ENCODE measurements at regions not wholly inside any gene's neighbourhood (a gene's known extent, or its start where the extent isn't known, plus 50 kb on each side); places are given as distances from the start of the nearest gene placed in this dataset.

- no peak overlapping the region for H3K27ac ChIP-seq (ENCODE audit: low read length)
- H3K9me3 ChIP-seq (ENCODE audit: low read length) = no peaks in the 10 kb centered on the region
- no TSS peak for BruUV-seq (replicated peaks)
- no peaks in the 10 kb centered on the region for H3K36me3 ChIP-seq (ENCODE audit: low read depth, low read length)
- no peak overlapping the region for H2AFZ ChIP-seq (ENCODE audit: low read length)
- no peaks in the 10 kb centered on the region for H3F3A ChIP-seq (ENCODE audit: low read length, unreplicated experiment)
- no peak overlapping the region for H3K9ac ChIP-seq (ENCODE audit: low read length)
- intact Hi-C loops (cut with micrococcal nuclease) = no loop called here
- ATAC-seq (no peak), DNase-seq (no peak)
- no peaks in the 10 kb centered on the region for H3K9me2 ChIP-seq (replicated peaks; ENCODE audit: low read length)
- no peak for TF ChIP-seq EZH2 (IDR thresholded peaks at IDR 0.05; ENCODE audit: low read length, unreplicated experiment)
- no peak for TF ChIP-seq EZH2phosphoT487 (IDR thresholded peaks at IDR 0.05; ENCODE audit: borderline replicate concordance, low read length)
- TF ChIP-seq, protein P1, sequence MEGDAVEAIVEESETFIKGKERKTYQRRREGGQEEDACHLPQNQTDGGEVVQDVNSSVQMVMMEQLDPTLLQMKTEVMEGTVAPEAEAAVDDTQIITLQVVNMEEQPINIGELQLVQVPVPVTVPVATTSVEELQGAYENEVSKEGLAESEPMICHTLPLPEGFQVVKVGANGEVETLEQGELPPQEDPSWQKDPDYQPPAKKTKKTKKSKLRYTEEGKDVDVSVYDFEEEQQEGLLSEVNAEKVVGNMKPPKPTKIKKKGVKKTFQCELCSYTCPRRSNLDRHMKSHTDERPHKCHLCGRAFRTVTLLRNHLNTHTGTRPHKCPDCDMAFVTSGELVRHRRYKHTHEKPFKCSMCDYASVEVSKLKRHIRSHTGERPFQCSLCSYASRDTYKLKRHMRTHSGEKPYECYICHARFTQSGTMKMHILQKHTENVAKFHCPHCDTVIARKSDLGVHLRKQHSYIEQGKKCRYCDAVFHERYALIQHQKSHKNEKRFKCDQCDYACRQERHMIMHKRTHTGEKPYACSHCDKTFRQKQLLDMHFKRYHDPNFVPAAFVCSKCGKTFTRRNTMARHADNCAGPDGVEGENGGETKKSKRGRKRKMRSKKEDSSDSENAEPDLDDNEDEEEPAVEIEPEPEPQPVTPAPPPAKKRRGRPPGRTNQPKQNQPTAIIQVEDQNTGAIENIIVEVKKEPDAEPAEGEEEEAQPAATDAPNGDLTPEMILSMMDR (conservative IDR thresholded peaks at IDR 0.05; ENCODE audit: low read depth, low read length) = no peak
- H3K27me3 ChIP-seq (ENCODE audit: low read length) = no peaks in the 10 kb centered on the region
- peaks cover 4% of the 10 kb centered on the region; the same call in 1 of the 2 replicates for H3K4me1 ChIP-seq (ENCODE audit: insufficient read depth, low read length)
- no peaks in the 10 kb centered on the region for H4K20me1 ChIP-seq (ENCODE audit: low read length)
- POLR2A ChIA-PET (ENCODE audit: unreplicated experiment) = no interaction called here
- CTCF ChIA-PET = no interaction called here
- no peaks in the 10 kb centered on the region for H3K79me2 ChIP-seq (ENCODE audit: low read length)
- H3K4me3 ChIP-seq (ENCODE audit: low read length) = no peak overlapping the region
- H3K4me2 ChIP-seq (ENCODE audit: low read length) = no peak overlapping the region
Observed at GRCh38 chr5:125477586-125477975, 731.1 kb upstream of the ZNF608 start.

DNA sequence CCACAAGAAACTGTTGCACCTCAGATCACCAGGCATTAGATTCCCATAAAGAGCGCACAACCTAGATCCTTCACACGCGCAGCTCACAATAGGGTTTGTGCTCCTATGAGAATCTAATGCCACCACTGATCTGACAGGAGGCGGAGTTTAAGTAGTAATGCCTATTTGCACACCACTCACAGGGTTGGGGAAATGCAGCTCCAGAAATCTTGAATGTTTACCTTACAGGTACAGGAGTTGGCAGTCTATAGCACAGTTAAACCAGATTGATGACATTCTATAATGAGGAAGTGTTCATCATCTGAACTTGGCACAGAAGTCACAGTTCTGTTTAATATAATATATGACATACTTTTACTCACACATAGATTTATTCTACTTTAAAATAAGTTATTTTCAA, 732.2 kb upstream of the ZNF608 start:
- no peaks in the 10 kb centered on the region for H3K27me3 ChIP-seq (ENCODE audit: low read length)
- H3K4me3 ChIP-seq (ENCODE audit: low read length) = no peak overlapping the region
- no peaks in the 10 kb centered on the region for H3K9me3 ChIP-seq (ENCODE audit: low read length)
- no peaks in the 10 kb centered on the region for H3K79me2 ChIP-seq (ENCODE audit: low read length)
- H4K20me1 ChIP-seq (ENCODE audit: low read length) = no peaks in the 10 kb centered on the region
- peaks cover 6% of the 10 kb centered on the region for H3K4me1 ChIP-seq (ENCODE audit: insufficient read depth, low read length)
- H3K9ac ChIP-seq (ENCODE audit: low read length) = no peak overlapping the region
- no peak overlapping the region for H2AFZ ChIP-seq (ENCODE audit: low read length)
- intact Hi-C loops (cut with micrococcal nuclease) = no loop called here
- ChIA-PET CTCF (no interaction called here), POLR2A (ENCODE audit: unreplicated experiment) (interaction anchor here (0.6 kb wide), 1 partner anchor 18 kb away, joined by 3 read pairs; no protein-coding TSS in a partner anchor)
- DNase-seq = peak; percentile 77
- H3K36me3 ChIP-seq (ENCODE audit: low read depth, low read length) = no peaks in the 10 kb centered on the region
- ATAC-seq = peak; percentile 62
- no peak overlapping the region for H3K27ac ChIP-seq (ENCODE audit: low read length)
- TF ChIP-seq, protein P1 (conservative IDR thresholded peaks at IDR 0.05; ENCODE audit: low read depth, low read length) = no peak
- TF ChIP-seq EZH2phosphoT487 (IDR thresholded peaks at IDR 0.05; ENCODE audit: borderline replicate concordance, low read length) = no peak
- no peak for TF ChIP-seq EZH2 (IDR thresholded peaks at IDR 0.05; ENCODE audit: low read length, unreplicated experiment)
- no peaks in the 10 kb centered on the region for H3K9me2 ChIP-seq (replicated peaks; ENCODE audit: low read length)
- no TSS peak for BruUV-seq (replicated peaks)
- H3K4me2 ChIP-seq (ENCODE audit: low read length) = no peak overlapping the region
- no peaks in the 10 kb centered on the region for H3F3A ChIP-seq (ENCODE audit: low read length, unreplicated experiment)

DNA sequence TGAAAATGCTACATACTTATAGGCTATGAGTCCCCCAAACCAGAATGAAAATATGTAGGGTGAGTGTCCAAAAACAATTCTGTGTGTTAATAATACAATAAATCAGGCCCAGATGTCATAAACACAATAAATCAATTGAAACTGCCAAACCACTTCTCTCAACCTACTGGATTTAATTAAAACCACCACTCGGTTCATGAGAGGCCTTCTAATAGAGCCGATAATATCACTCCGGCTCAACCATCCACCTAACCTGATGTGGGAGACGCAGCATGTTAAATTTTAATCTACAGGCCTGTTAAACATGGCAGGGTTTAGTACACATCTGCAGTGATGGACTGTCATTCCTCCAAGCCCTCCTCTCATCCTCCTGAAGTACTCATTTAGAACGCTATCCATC, 734.5 kb upstream of the ZNF608 start:
- no peaks in the 10 kb centered on the region for H3K9me3 ChIP-seq (ENCODE audit: low read length)
- BruUV-seq (replicated peaks) = no TSS peak
- H4K20me1 ChIP-seq (ENCODE audit: low read length) = no peaks in the 10 kb centered on the region
- CTCF ChIA-PET = no interaction called here
- intact Hi-C loops (cut with micrococcal nuclease) = loop anchor here (10.0 kb wide), 2 partner anchors 436 to 826 kb away; no protein-coding TSS in a partner anchor
- no peaks in the 10 kb centered on the region for H3K36me3 ChIP-seq (ENCODE audit: low read depth, low read length)
- H3K4me1 ChIP-seq (ENCODE audit: insufficient read depth, low read length) = peaks cover 27% of the 10 kb centered on the region
- H3K9ac ChIP-seq (ENCODE audit: low read length) = no peak overlapping the region
- H3K9me2 ChIP-seq (replicated peaks; ENCODE audit: low read length) = no peaks in the 10 kb centered on the region
- no peaks in the 10 kb centered on the region for H3K27me3 ChIP-seq (ENCODE audit: low read length)
- H3K79me2 ChIP-seq (ENCODE audit: low read length) = no peaks in the 10 kb centered on the region
- peaks cover 10% of the 10 kb centered on the region for H3F3A ChIP-seq (ENCODE audit: low read length, unreplicated experiment)
- H3K4me2 ChIP-seq (ENCODE audit: low read length) = no peak overlapping the region
- TF ChIP-seq, protein P1 (conservative IDR thresholded peaks at IDR 0.05; ENCODE audit: low read depth, low read length) = no peak
- no peak for TF ChIP-seq EZH2 (IDR thresholded peaks at IDR 0.05; ENCODE audit: low read length, unreplicated experiment)
- TF ChIP-seq EZH2phosphoT487 (IDR thresholded peaks at IDR 0.05; ENCODE audit: borderline replicate concordance, low read length) = no peak
- H3K4me3 ChIP-seq (ENCODE audit: low read length) = no peak overlapping the region
- POLR2A ChIA-PET (ENCODE audit: unreplicated experiment) = no interaction called here
- no peak overlapping the region for H3K27ac ChIP-seq (ENCODE audit: low read length)
- H2AFZ ChIP-seq (ENCODE audit: low read length) = no peak overlapping the region
- no peak for DNase-seq
- ATAC-seq = no peak
